ENCODE measurements at regions not wholly inside any gene's neighbourhood (a gene's known extent, or its start where the extent isn't known, plus 50 kb on each side); places are given as distances from the start of the nearest gene placed in this dataset.
"Not testable (repeated sequence)": the region's sequence is repeated elsewhere in the genome, so short reads cannot be mapped to it uniquely, and the experiment has no call there.

DNA sequence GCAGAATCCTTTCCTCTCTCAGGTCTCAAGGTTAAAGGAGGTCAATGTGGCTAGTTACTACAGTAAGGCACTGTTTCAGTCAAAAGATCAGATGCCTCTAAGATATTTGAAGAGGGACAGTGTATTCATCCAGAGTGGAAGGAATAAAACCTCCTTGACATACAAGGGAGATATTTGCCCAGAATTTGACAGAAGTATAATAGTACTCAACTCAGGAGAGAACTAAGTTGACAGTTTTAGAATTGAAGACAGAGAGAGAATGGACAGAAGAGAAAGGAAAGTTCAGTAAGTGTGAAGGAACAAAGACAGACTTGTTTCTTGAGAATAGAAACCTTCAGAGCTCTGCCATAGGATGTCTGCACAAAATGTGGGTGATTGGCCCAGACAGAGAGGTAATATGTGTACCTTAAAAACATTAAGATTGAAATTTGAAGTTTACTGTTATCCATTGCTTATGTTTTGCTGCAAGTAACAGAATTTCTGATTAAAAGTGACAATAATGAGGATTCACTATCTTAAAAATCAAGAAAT lies 507.1 kb downstream of the IGSF11 start:
- ATAC-seq (no peak), DNase-seq (no peak)

DNA sequence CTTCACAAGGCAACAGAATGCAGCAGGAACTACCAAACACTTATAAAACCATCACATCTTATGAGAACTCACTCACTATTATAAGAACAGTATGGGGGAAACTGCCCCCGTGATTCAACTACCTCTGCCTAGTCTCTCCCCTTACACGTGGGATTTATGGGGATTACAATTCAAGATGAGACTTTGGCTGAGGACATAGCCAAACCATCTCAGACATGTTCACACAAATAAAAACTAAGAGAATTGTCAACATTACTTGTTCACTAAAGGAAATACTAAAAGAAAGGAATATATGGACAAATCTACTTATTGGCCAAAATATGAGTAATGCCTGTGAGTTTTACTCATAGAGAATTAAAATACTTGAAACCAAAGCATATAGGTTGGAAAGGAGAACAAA lies 505.1 kb downstream of the IGSF11 start:
- DNase-seq = no peak
- no peak for ATAC-seq

DNA sequence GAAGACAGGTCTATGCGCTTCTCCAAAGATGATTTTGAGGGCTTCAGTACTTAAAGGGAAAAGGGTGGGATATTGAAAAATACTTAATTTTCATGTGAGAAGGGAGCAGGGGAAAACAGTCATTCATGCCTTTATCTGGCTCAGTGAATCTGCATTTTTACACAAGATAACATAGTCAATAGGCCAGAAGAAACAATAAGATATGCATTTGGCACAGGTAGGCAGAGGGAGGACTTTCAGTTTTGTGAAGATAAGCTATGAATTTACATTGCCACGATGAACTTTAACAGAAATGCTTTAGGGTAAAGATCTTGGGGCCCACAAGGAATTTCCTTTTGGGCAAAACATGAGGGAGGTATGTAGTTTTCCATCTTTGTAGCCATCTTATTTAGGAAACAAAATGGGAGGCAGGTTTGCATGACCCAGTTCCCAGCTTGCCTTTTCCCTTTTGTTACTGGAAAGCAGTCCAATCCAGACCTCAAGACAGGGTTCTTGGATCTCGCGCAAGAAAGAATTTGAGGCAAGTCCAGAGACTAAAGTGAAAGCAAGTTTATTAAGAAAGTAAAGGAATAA lies 504.2 kb downstream of the IGSF11 start:
- DNase-seq (no peak), ATAC-seq (no peak)

DNA sequence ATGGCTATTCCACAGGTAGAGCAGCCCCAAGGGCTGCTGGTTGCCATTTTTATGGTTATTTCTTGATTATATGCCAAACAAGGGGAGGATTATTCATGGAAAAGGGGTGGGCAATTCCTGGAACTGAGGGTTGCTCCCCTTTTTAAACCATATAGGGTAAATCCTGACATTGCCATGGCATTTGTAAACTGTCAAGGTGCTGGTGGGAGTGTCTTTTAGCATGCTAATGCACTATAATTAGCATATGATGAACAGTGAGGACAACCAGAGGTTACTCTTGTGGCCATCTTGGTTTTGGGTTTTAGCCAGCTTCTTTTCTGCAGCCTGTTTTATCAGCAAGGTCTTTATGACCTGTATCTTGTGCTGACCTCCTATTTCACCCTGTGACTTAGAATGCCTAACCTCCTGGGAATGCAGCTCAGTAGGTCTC lies 503.7 kb downstream of the IGSF11 start:
- ATAC-seq, DNase-seq: not testable (repeated sequence)

DNA sequence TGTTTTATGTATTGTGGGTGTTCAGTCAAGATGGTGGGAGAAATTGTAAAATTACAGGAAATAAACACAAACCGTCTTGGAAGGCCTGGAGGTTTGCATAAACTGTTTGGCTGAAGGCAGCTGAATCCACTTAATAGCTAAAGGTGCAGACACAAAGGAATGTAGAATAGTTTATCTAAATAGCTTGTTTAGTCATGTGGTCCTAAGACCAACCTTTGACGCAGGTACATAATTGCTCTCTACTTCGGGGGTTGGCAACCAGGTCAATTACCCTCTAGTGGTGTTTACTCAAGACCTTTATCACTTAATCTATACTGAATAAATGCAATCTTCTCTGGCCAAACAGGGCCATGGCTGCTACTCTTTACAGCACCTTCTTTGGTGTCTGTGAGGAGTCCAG lies 502.8 kb downstream of the IGSF11 start:
- ATAC-seq = no peak
- DNase-seq = no peak

DNA sequence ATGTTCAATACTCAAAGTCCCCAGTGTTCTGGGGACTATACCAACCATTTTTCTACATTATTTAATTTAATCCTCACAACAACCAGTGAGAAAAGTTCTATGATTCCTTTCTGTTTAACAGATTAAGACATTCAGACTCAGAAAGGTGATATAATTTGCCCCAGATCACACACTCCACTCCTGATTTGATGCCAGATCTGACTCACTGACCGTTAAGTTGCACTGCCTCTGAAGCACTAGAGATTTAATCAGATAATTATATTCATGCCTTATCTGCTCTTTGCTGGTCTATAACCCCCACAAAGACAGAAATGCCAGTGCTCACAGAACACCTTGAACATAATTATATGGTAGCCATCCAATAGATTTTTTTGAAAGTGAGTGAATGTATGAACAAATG lies 501.0 kb downstream of the IGSF11 start:
- ATAC-seq = no peak

DNA sequence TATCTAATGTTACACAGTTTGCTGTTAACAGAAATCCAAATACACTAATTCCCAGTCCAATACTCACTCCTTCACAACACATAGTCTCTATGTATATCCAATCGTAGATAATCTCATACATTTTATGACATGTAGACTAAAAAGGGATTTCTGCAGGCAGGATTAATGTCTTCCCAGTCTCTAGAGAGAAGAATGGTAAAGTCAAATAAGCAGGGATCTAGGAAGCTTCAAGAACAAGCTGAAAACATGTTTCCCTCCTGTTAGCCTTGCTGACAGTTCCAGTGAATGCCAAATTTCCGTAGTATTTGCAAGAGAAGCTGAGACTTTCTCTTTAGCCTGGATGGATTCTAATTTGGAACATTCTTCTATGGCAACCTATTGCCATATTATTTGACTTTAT lies 500.1 kb downstream of the IGSF11 start:
- no peak for DNase-seq
- ATAC-seq = no peak

More for the DNA sequence above, 501.0 kb downstream of the IGSF11 start:
- no peak for DNase-seq

DNA sequence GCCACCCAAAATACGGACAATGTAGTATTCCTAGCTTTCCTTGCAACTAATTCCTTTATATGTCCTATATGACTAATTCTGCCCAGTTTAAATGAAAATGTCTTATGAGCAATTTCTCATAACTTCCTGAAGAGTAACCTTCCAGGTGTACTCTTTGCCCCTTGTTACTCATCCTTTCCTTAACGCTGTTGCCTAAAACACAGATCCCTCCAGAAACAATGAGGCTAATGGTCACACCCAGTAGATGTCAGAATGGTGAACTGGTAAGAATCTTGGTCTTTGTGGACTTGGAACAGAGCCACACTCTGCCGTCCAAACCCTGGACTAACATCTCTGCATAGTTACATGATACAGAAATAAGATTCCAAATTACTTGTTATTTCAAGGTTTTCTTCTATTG lies 497.9 kb downstream of the IGSF11 start:
- no peak for ATAC-seq
- DNase-seq = no peak

DNA sequence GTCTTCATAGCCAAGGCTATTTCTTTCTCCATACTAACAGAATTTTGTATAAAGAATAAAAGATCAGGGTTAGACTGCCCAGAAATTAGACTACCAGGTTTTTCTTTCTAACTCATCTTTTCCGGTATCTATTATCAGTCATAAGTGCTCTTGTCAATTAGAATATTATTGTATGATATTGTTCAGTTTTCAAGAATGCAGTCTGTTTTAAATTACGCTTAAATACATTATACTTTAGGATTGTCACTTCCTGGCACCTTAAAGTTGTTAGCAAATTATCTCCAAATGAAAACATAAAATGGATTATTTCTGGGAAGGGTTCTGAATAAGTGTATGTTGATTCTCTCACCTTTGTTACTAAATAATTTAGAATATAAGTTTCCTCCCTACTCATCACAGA lies 497.2 kb downstream of the IGSF11 start:
- ATAC-seq (no peak), DNase-seq (no peak)

DNA sequence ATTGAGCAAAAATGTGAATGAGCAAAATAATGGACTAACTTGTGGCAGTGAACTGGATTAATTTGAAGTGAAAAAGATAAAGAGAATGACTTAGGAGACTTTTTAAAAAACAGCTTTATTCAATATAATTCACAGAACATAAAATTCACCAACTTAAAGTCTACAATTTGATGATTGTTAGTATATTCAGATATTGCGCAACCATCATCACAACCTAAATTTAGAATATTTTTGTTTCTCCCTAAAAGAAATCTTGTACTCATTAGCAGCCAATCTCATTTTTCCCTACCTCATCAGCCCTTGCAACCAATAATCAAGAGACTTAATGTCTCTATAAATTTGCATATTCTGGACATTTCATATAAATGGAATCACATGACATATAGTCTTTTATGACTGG lies 496.5 kb downstream of the IGSF11 start:
- ATAC-seq (no peak), DNase-seq (no peak)

DNA sequence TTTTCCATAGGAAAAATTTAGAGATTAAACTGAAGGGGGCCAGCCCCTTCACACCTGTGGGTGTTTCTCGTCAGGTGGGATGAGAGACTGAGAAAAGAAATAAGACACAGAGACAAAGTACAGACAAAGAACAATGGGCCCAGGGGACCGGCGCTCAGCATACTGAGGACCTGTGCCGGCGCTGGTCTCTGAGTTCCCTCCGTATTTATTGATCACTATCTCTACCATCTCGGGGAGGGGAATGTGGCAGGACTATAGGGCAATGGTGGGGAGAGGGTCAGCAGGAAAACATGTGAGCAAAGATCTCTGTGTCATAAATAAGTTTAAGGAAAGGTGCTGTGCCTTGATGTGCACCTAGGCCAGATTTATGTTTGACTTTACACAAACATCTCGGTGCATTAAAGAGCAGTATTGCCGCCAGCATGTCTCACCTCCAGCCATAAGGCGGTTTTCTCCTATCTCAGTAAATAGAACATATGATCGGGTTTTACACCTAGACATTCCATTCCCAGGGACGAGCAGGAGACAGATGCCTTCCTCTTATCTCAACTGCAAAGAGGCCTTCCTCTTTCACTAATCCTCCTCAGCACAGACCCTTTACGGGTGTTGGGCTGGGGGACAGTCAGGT lies 494.7 kb downstream of the IGSF11 start:
- ATAC-seq, DNase-seq: not testable (repeated sequence)

DNA sequence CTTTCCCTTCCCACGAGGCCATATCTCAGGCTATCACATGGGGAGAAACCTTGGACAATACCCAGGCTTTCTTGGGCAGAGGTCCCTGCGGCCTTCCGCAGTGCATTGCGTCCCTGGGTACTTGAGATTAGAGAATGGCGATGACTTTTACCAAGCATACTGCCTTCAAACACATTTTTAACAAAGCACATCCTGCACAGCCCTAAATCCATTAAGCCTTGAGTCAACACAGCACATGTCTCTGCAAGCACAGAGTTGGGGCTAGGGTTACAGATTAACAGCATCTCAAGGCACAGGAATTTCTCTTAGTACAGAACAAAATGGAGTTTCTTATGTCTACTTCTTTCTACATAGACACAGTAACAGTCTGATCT lies 494.2 kb downstream of the IGSF11 start:
- not testable (repeated sequence) for DNase-seq, ATAC-seq

DNA sequence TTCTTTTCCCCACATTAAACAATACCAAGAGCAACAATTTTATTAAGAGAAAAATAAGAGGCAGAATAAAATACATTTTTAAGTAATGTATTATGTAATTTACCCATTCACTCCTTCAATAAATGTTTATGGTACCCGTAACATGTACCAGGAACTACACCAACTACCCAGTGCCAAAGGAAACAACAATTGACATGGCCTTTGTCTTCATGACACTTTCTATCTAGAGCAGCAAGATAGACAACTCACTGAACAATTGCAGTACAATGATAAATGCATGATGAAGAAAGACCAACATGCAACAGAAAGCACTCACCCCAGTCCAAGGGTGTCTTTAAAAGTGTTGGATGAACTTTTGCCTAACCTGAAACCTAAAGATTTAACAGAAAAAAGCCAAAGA lies 493.8 kb downstream of the IGSF11 start:
- ATAC-seq = no peak
- DNase-seq = no peak

DNA sequence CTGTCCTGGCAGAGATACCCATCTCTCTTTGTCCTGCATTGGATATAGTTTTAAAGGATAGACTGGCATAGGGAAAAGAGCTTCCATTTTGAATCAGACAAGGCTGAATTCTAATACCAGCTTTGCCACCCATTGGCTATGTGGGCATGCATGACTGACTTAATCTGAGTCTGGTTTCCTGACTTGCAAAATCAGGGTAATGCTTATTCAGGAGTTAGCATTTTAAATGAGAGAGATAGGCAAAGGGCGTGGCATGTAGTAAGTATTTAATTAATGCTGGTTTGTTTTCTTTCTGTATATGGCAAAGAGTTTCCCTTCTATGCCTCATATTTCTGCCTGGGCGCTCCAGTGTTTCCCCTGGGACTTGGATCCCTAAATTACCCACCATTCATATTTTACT lies 492.9 kb downstream of the IGSF11 start:
- no peak for ATAC-seq
- no peak for DNase-seq

DNA sequence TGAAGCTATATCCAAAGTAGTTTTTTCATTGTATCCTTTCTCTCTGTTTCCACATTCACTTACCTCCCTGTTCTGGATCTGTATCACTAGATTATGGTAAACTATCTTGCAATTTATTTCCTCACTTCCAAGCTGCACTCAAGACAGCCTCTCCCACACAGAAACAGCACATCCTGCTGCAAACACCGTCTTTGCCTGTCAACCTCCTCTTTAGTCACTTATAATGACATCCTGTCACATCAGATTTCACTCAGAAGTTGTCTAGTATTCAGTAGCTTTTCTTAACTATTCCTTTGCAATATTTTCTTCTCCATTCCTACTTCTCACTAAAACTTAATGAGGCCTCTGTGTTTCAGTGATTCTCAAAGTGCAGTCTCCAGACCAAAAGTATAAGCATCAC lies 490.8 kb downstream of the IGSF11 start:
- DNase-seq (no peak), ATAC-seq (no peak)

DNA sequence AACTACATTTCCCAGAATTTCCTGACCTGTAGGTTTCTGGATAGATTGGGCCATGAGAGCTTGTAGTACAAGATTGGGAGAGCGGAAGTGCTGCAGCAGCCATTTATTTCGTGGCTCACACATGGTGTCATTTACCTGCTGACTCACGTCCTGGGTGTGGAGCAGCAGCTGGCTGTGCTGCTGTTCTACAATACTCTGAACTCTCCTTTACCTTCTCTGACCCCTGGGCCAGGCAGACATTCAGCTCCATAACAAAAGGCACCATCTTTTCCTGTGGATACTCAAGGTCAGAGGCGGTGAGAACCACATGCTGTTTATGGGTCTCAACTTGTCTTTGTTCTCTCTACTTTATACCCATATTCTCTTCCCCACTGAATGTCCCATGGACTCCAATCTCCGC lies 490.2 kb downstream of the IGSF11 start:
- DNase-seq = no peak
- ATAC-seq = no peak

DNA sequence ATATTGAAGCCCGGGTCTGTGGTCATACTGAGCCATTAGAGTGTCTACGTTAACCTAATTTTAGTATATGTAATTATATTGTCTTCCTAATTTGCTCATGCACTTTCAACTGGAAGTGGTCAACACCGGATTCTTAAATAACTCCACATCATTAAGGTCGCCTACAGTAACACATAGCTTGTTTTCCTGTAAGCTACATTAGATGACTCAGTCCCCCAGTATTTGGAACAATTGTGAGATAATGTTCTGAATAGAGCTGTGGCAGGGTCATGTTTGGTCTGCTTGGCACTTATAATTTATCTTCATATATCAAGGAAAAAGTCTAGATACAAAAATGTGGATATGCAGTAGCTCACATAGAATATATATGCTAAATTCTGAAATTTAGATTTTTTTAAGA lies 486.2 kb downstream of the IGSF11 start:
- no peak for DNase-seq

DNA sequence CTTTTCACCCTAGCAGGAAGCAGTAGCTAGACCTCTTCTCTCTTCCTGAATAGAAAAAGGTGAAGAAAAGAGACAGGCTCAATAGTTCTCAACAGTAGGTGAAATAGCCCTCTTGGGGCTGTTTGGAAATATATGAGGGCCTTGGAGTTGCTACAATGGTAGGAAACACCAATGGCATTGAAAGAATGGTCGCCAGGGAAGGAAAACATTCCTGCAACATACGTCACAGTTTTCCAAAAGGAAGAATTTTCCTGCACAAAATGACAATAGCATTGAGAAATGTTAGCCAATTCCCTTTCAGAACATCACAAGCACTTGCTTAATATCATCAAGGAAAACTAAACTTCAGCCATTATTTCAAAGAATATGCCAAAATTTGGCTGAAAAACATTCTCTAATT lies 484.5 kb downstream of the IGSF11 start:
- no peak for DNase-seq
- no peak for ATAC-seq

More for the DNA sequence above, 486.2 kb downstream of the IGSF11 start:
- ATAC-seq = no peak

DNA sequence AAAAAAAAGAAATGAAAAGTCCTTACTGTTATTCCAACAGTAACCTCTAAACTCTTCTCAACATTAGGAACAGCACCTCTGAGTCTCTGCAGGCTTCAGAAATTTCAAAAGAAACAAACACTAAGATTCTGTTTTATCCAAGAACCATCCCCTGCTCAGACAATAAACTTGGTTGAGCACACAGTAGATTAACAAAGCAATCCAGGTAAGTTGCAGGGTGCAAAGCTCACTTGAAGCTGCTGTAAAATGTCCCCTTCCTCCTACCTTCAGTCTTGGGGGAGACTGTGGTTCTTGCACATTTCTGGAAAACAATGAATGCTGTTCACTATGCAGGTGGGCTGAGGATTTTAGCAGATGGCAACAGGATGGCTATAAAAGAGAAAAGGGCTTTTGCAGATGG lies 484.1 kb downstream of the IGSF11 start:
- no peak for ATAC-seq
- DNase-seq = no peak

DNA sequence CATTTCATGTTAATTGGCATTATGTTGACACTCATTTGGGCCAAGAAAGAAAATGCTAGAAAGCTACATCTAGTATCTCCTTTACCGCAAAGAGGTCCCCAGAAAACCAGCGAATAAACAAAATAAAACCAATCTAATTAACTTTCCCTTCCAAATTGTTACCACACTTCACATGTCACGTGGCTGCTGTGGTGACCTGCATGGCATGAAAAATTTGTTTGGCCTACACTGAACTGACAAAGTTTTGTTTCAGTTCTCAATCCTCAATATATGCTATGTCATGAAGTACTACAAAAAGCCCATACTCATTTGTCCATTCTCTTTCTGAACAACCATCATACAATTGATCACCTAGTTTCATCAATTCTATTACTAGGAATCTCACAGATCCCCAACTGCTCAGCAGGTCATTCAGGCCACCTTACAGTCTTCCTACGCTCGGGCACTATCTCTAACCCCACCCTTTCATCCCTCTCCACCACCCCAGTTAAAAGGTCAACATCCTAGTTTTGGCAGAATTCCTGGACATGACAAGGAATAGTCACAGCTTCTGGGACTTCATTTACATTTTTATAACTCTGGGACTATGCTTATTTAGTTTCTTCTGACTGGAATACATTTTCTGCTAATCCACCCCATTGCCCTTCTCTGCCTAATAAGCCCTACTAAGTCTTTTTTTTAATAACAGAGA lies 480.4 kb downstream of the IGSF11 start:
- ATAC-seq = no peak
- DNase-seq = no peak

DNA sequence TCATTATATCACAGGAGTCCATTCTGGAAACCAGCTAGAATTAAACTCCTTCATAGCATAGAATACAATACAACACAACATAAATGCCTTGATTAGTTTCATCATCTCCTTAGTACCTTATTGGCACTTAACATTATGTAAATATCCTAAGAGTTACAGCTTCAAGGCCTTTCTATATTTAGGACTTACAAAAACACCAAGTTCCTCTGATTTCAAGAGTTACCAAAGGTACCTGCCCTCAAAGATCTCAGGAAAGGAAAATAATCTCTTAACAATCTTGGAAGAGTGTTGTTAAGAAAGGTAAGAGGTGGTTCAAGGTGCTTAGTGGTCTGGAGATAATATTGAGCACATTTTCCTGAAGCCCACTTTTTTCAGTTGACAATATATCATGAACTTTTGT lies 477.7 kb downstream of the IGSF11 start:
- no peak for DNase-seq
- no peak for ATAC-seq

DNA sequence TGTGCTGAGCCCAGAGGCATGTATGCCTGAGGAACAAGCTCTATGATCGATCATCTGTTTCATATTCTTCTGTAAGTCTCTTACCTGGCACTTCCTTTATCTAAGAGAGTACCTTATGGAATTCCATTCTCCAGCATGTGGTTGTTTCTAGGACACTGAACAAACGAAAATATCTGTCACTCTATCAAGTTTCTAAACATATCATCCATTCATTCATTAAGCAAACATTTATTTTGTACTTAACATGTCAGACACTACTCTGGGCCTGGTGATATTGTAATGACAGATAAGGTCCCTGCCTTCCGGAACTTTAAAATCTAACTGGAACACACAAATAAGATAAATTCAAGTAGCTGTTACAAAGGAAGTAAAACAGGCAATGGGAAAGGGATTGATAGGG lies 477.1 kb downstream of the IGSF11 start:
- ATAC-seq = no peak
- DNase-seq = no peak

DNA sequence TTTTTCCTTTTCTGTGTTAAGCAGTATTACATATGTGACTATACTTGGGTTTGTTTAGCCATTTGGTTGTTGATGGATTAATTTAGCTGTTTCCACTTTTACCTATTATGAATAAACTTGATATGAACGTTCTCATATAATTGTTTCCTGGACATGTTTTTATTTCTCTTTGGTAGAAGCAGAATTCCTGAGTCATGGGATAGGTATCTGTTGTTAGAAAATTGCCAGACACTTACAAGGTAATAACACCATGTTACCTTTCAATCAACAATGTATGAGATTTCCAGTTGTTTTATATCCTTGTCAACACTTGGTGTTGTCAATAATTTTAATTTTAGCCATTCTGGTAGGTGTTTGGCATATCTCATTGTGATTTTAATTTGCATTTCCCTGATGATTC lies 475.4 kb downstream of the IGSF11 start:
- no peak for ATAC-seq

DNA sequence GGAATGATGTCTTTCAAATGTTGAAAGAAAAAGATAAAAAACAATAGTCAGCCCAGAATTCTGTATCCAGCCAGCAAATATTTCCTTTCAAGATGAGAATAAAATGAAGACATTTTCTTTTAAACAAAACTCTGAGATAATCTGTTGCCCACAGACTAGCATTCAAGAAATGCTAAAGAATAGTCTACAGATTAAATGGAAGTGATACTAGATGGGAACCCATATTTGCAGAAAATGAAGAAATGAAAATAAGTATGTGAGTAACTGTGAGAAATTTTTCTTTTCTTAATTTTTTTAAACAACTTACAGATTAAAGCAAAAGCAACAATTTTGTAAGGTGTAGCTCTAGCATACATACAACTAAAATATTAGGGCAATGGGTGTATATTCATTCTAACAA lies 469.8 kb downstream of the IGSF11 start:
- DNase-seq (no peak), ATAC-seq (no peak)

More for the DNA sequence above, 475.4 kb downstream of the IGSF11 start:
- DNase-seq = no peak
